HG02588 (cell line): ENCODE measurements at regions not wholly inside any gene's neighbourhood (a gene's known extent, or its start where the extent isn't known, plus 50 kb on each side); places are given as distances from the start of the nearest gene placed in this dataset.

Experiments
- ATAC-seq: cut with Tn5 transposase; IDR thresholded peaks from one replicate; pipeline ENCODE4 v1.9.1; 2021; ENCODE audit warnings: mild to moderate bottlenecking, moderate library complexity; ENCODE audit not compliant: unreplicated experiment

- ATAC-seq, result no peak
Observed at GRCh38 chr2:194252127-194252526, 1404.9 kb upstream of the SLC39A10 start.

GRCh38 chr2:194232600-194232999 lies 1424.4 kb upstream of the SLC39A10 start:
- ATAC-seq, result no peak

GRCh38 chr2:194223218-194223617 lies 1433.8 kb upstream of the SLC39A10 start:
- ATAC-seq, result no peak

- no peak for ATAC-seq
Observed at GRCh38 chr2:194214192-194214591, 1442.8 kb upstream of the SLC39A10 start.

GRCh38 chr2:194205568-194206227 lies 1451.3 kb upstream of the SLC39A10 start:
- no peak for ATAC-seq

- ATAC-seq, result no peak
Observed at GRCh38 chr2:194203898-194204297, 1453.1 kb upstream of the SLC39A10 start.

GRCh38 chr2:194182888-194183287 lies 1474.1 kb upstream of the SLC39A10 start:
- no peak for ATAC-seq

- no peak for ATAC-seq
Observed at GRCh38 chr2:194176134-194176533, 1480.9 kb upstream of the SLC39A10 start.

- ATAC-seq, result no peak
Observed at GRCh38 chr2:194166818-194167217, 1490.2 kb upstream of the SLC39A10 start.

- no peak for ATAC-seq
Observed at GRCh38 chr2:194155431-194155830, 1501.6 kb upstream of the SLC39A10 start.

- ATAC-seq, result no peak
Observed at GRCh38 chr2:194151231-194151630, 1505.8 kb upstream of the SLC39A10 start.

GRCh38 chr2:194135463-194135862 lies 1521.6 kb upstream of the SLC39A10 start:
- no peak for ATAC-seq

- ATAC-seq, result no peak
Observed at GRCh38 chr2:194128810-194129209, 1528.2 kb upstream of the SLC39A10 start.

GRCh38 chr2:194126418-194126817 lies 1530.6 kb upstream of the SLC39A10 start:
- no peak for ATAC-seq

GRCh38 chr2:194116861-194117260 lies 1540.2 kb upstream of the SLC39A10 start:
- ATAC-seq, result no peak

- ATAC-seq, result no peak
Observed at GRCh38 chr2:194105358-194105757, 1551.7 kb upstream of the SLC39A10 start.

- ATAC-seq, result peak; percentile 94
Observed at GRCh38 chr2:194104687-194105086, 1552.3 kb upstream of the SLC39A10 start.

- ATAC-seq, result peak; percentile 17
Observed at GRCh38 chr2:194103941-194104659, 1552.9 kb upstream of the SLC39A10 start.

- ATAC-seq, result no peak
Observed at GRCh38 chr2:194102546-194102945, 1554.5 kb upstream of the SLC39A10 start.

GRCh38 chr2:194100201-194100600 lies 1556.8 kb upstream of the SLC39A10 start:
- no peak for ATAC-seq

GRCh38 chr2:194096402-194096801 lies 1560.6 kb upstream of the SLC39A10 start:
- ATAC-seq, result no peak

- ATAC-seq, result no peak
Observed at GRCh38 chr2:194095359-194095758, 1561.7 kb upstream of the SLC39A10 start.
